Psoas muscle (tissue), 7 donors: ENCODE measurements at regions not wholly inside any gene's neighbourhood (a gene's known extent, or its start where the extent isn't known, plus 50 kb on each side); places are given as distances from the start of the nearest gene placed in this dataset.

Source experiments
- ATAC-seq, 4 donors: fragments of 200-7000 bp; cut with Tn5 transposase; one replicate each; pipeline ENCODE4 v1.9.1; 2020; ENCODE audit warnings: moderate library complexity in 3 of 4, mild to moderate bottlenecking in 2 of 4
- DNase-seq, 2 donors: peaks; one replicate each; pipeline ENCODE4 v3.0.0-alpha.2; 2020
- H3K27ac ChIP-seq: fragments of 200-600 bp; one replicate; pipeline ENCODE4 v1.8.0; 2022
- H3K27me3 ChIP-seq, 3 donors: fragments of 200-600 bp in 1 of 3; one replicate each; pipeline versions ENCODE4 v1.6.1 to v1.8.0; 2013 to 2022; ENCODE audit warnings: low read length in 2 of 3, mild to moderate bottlenecking in 2 of 3, moderate library complexity in 1 of 3; ENCODE audit not compliant: insufficient read depth in 3 of 3
- H3K36me3 ChIP-seq, 2 donors: fragments of 200-600 bp in 1 of 2; one replicate each; pipeline versions ENCODE4 v1.6.1 to v1.8.0; 2013 to 2022; ENCODE audit warnings: low read depth in 1 of 2, mild to moderate bottlenecking in 1 of 2, moderate library complexity in 1 of 2; ENCODE audit not compliant: insufficient read depth in 1 of 2
- H3K4me1 ChIP-seq: fragments of 200-600 bp; one replicate; pipeline ENCODE4 v1.8.0; 2022
- H3K4me3 ChIP-seq: fragments of 200-600 bp; one replicate; pipeline ENCODE4 v1.8.0; 2022; ENCODE audit warnings: mild to moderate bottlenecking
- H3K9me3 ChIP-seq: fragments of 200-600 bp; one replicate; pipeline ENCODE4 v1.8.0; 2022
- WGBS, 3 donors: extraction: QIAGEN DNeasy Blood & Tissue Kit; methylation state at CpG; one replicate each; pipeline versions ENCODE4 v1.1.6 to v1.1.7; 2013; 5-methylcytosine and 5-hydroxymethylcytosine counted together
- intact Hi-C, 2 donors: fragments of 100-400 bp; cut with DNase I; formaldehyde crosslinking; loops; one replicate each; pipeline versions ENCODE4 v1.11.0 to v1.14.2; 2022
- TF ChIP-seq, protein P1 (sequence below): fragments of 200-600 bp; IDR thresholded peaks from one replicate; pipeline ENCODE4 v1.8.0; 2022; ENCODE audit warnings: antibody characterized with exemption
- donor health status: healthy with polysubstance abuse.
- donor health status: DM: no; HTN: no; CAD: no; lungs with moderate emphysema.
- donor health status: Bipolar disorder and iron deficiency.
- donor health status: healthy.
- donor health status: DM: yes; HTN: yes; CAD: no.
- donor health status: DM: no; HTN: no; CAD: no.
- donor health status: DM: yes; HTN: yes; CAD: no.

DNA sequence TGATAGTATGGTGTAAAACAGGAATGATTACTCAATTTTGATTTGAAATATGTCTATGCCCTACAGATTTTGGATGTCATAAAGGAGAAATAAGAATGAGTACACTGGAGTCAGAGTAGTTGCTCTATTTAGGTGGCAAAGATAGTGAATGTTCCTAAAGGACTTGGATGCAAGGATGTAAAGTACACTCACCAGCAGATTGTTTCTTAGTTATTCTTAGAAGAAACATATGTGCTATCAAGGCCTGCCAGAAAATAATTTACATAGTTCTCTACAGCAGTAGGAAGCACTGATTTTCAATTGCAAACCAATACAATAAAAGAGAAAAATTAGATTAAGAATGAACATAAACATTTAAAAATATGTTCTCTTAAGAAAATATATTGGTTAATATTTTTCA is 259.4 kb downstream of the PPP1R3A start:
- Histone ChIP-seq H3K9me3 (no peaks in the 10 kb centered on the region), H3K4me1 (no peaks in the 10 kb centered on the region)

DNA sequence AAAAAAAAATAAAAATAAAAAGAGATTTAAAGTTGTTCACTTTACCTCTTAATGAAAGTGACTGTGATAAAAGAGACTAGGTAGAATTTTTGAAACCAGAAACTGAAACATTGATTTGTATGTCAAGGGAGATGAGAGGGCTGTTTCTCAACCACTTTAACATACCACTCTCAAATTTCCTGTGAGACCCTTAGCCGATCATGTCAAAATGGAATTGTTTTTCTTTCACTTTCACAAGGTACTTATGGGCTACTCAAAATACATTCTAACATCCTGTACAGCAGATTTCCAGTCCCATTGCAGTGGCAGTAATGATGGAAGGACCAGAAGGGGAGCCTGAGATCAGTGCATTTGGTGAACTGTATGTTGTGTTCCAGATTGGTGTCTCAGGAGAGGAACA is 261.2 kb downstream of the PPP1R3A start:
- intact Hi-C loops: no loop called here
- 13 to 21% (median 17%) methylated on average over 1 of the region's 1 CpG for WGBS, 3 donors

More for the DNA sequence above, 259.4 kb downstream of the PPP1R3A start:
- Histone ChIP-seq H3K27me3 (no peaks in the 10 kb centered on the region), H3K27ac (no peak overlapping the region), H3K36me3 (no peaks in the 10 kb centered on the region), H3K4me3 (no peak overlapping the region)
- TF ChIP-seq, protein P1, sequence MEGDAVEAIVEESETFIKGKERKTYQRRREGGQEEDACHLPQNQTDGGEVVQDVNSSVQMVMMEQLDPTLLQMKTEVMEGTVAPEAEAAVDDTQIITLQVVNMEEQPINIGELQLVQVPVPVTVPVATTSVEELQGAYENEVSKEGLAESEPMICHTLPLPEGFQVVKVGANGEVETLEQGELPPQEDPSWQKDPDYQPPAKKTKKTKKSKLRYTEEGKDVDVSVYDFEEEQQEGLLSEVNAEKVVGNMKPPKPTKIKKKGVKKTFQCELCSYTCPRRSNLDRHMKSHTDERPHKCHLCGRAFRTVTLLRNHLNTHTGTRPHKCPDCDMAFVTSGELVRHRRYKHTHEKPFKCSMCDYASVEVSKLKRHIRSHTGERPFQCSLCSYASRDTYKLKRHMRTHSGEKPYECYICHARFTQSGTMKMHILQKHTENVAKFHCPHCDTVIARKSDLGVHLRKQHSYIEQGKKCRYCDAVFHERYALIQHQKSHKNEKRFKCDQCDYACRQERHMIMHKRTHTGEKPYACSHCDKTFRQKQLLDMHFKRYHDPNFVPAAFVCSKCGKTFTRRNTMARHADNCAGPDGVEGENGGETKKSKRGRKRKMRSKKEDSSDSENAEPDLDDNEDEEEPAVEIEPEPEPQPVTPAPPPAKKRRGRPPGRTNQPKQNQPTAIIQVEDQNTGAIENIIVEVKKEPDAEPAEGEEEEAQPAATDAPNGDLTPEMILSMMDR: no peak
- DNase-seq (no peak), ATAC-seq (no peak)
- intact Hi-C loops: no loop called here

GRCh38 chr7:113652501-113652900 is 266.3 kb downstream of the PPP1R3A start:
- DNase-seq (no peak), ATAC-seq (no peak)
- no peaks in the 10 kb centered on the region for H3K27me3 ChIP-seq
- no peaks in the 10 kb centered on the region for H3K4me1 ChIP-seq
- H3K36me3 ChIP-seq: no peaks in the 10 kb centered on the region
- H3K9me3 ChIP-seq: no peaks in the 10 kb centered on the region
- intact Hi-C loops: no loop called here
- TF ChIP-seq, protein P1: no peak
- H3K27ac ChIP-seq: no peak overlapping the region
- H3K4me3 ChIP-seq: no peak overlapping the region
- WGBS, 3 donors: 88 to 100% (median 91%) methylated on average over 1 of the region's 1 CpG

More for the DNA sequence above, 261.2 kb downstream of the PPP1R3A start:
- no peaks in the 10 kb centered on the region for H3K4me1 ChIP-seq
- H3K9me3 ChIP-seq: no peaks in the 10 kb centered on the region
- TF ChIP-seq, protein P1: no peak
- H3K27me3 ChIP-seq: no peaks in the 10 kb centered on the region
- no peak for ATAC-seq
- no peak overlapping the region for H3K4me3 ChIP-seq
- H3K27ac ChIP-seq: no peak overlapping the region
- no peaks in the 10 kb centered on the region for H3K36me3 ChIP-seq
- no peak for DNase-seq

- ATAC-seq: no peak
- no peak for DNase-seq
- 66 to 80% (median 69%) methylated on average over 1 of the region's 1 CpG for WGBS, 3 donors
- Histone ChIP-seq H3K4me1 (no peaks in the 10 kb centered on the region), H3K27ac (no peak overlapping the region), H3K4me3 (no peak overlapping the region), H3K36me3 (no peaks in the 10 kb centered on the region), H3K9me3 (no peaks in the 10 kb centered on the region), H3K27me3 (no peaks in the 10 kb centered on the region)
- TF ChIP-seq, protein P1: no peak
- intact Hi-C loops: no loop called here
These were observed 269.3 kb downstream of the PPP1R3A start for GRCh38 chr7:113649556-113649955.

DNA sequence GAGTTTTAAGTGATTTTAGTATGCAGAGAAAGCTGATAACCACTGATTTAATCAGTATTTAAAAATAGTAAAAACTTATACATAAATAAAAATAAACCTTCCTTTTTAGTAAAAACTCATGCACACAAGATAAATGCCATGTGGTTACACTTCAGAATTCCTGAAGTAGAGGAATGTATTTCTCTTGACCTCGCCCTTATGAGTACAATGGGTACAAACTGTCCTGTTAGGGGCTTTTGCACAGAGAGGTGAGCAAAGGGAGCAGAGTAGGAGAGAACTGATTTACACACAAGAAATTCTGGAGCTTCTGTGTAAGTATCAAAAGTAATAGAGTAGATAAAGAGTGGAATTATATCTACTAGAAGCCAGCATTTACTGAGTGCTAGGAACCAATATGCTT is 279.6 kb downstream of the PPP1R3A start:
- no peaks in the 10 kb centered on the region for H3K27me3 ChIP-seq
- TF ChIP-seq, protein P1: no peak
- no peak overlapping the region for H3K27ac ChIP-seq
- H3K4me1 ChIP-seq: no peaks in the 10 kb centered on the region
- 71 to 88% (median 71%) methylated on average over 1 of the region's 1 CpG for WGBS, 3 donors
- H3K4me3 ChIP-seq: no peak overlapping the region
- ATAC-seq: no peak
- DNase-seq: no peak
- no peaks in the 10 kb centered on the region for H3K9me3 ChIP-seq
- intact Hi-C loops: no loop called here
- H3K36me3 ChIP-seq: no peaks in the 10 kb centered on the region
